ENCODE measurements at regions not wholly inside any gene's neighbourhood (a gene's known extent, or its start where the extent isn't known, plus 50 kb on each side); places are given as distances from the start of the nearest gene placed in this dataset.

GRCh38 chr13:111502957-111503356 is 182.5 kb downstream of the TEX29 start:
- no peak for DNase-seq

- DNase-seq: no peak
Measured at GRCh38 chr13:111503376-111503775, 182.9 kb downstream of the TEX29 start.

- DNase-seq: peak; percentile 46
Measured at GRCh38 chr13:111503905-111504695, 183.7 kb downstream of the TEX29 start.

- no peak for DNase-seq
Measured at GRCh38 chr13:111505175-111505777, 184.8 kb downstream of the TEX29 start.

- no peak for DNase-seq
Measured at GRCh38 chr13:111506125-111506524, 185.7 kb downstream of the TEX29 start.

GRCh38 chr13:111506621-111507020 is 186.2 kb downstream of the TEX29 start:
- DNase-seq: no peak

- DNase-seq: peak; percentile 48
Measured at GRCh38 chr13:111508164-111508870, 187.9 kb downstream of the TEX29 start.

GRCh38 chr13:111508902-111509509 is 188.6 kb downstream of the TEX29 start:
- DNase-seq: peak; percentile 52

GRCh38 chr13:111510502-111511218 is 190.2 kb downstream of the TEX29 start:
- DNase-seq: no peak

GRCh38 chr13:111511219-111511732 is 190.8 kb downstream of the TEX29 start:
- DNase-seq: no peak

- no peak for DNase-seq
Measured at GRCh38 chr13:111511805-111512504, 191.5 kb downstream of the TEX29 start.

GRCh38 chr13:111512707-111513106 is 192.3 kb downstream of the TEX29 start:
- DNase-seq: no peak

- DNase-seq: no peak
Measured at GRCh38 chr13:111513766-111514609, 193.5 kb downstream of the TEX29 start.

GRCh38 chr13:111514610-111515306 is 194.3 kb downstream of the TEX29 start:
- no peak for DNase-seq

- DNase-seq: no peak
Measured at GRCh38 chr13:111515307-111515617, 194.8 kb downstream of the TEX29 start.

- DNase-seq: no peak
Measured at GRCh38 chr13:111515635-111516034, 195.2 kb downstream of the TEX29 start.

GRCh38 chr13:111516712-111517640 is 196.5 kb downstream of the TEX29 start:
- no peak for DNase-seq

- DNase-seq: no peak
Measured at GRCh38 chr13:111517641-111518010, 197.2 kb downstream of the TEX29 start.

- DNase-seq: no peak
Measured at GRCh38 chr13:111518161-111518792, 197.8 kb downstream of the TEX29 start.

Measured in DMS79 (cell line).